HepG2 (cell line): ENCODE measurements at regions not wholly inside any gene's neighbourhood (a gene's known extent, or its start where the extent isn't known, plus 50 kb on each side); places are given as distances from the start of the nearest gene placed in this dataset.
A peak's percentile ranks its signal among the peaks of the same experiment; 100 is the strongest.

Source experiments
- CHD2 ChIP-seq: IDR thresholded peaks from 2 replicates; pipeline ENCODE4 v1.6.1; 2011; ENCODE audit warnings: low read depth, low read length, improper control_type of control experiment
- ELF1 ChIP-seq: sonication (generic); formaldehyde crosslinking; IDR thresholded peaks from 2 replicates; pipeline ENCODE4 v1.4.0; 2020; ENCODE audit warnings: missing genetic modification reagents
- GLMP ChIP-seq: sonication (generic); formaldehyde crosslinking; IDR thresholded peaks from 2 replicates; pipeline ENCODE4 v1.9.0; 2021; ENCODE audit warnings: missing genetic modification reagents, mild to moderate bottlenecking, borderline replicate concordance
- HDAC6 ChIP-seq: fragments of 200-600 bp; sonication (generic); IDR thresholded peaks from 2 replicates; pipeline ENCODE4 v1.7.0; 2017; ENCODE audit warnings: mild to moderate bottlenecking, antibody characterized with exemption, low read length, low read depth
- IKZF1 ChIP-seq: fragments of 450-650 bp; IDR thresholded peaks from 2 replicates; pipeline ENCODE4 v1.7.1; 2016
- KMT2A ChIP-seq: sonication (generic); formaldehyde crosslinking; IDR thresholded peaks from 2 replicates; pipeline ENCODE4 v1.4.0; 2020; ENCODE audit warnings: missing genetic modification reagents
- NPAS2 ChIP-seq: sonication (generic); formaldehyde crosslinking; IDR thresholded peaks from 2 replicates; pipeline ENCODE4 v1.8.0; 2022; ENCODE audit warnings: mild to moderate bottlenecking, missing genetic modification reagents, borderline replicate concordance
- NR1H2 ChIP-seq: sonication (generic); formaldehyde crosslinking; IDR thresholded peaks from 2 replicates; pipeline ENCODE4 v1.8.1; 2022; ENCODE audit warnings: low read depth, missing genetic modification reagents, borderline replicate concordance
- RFXAP ChIP-seq: sonication (generic); formaldehyde crosslinking; IDR thresholded peaks from 2 replicates; pipeline ENCODE4 v1.4.0; 2020; ENCODE audit warnings: missing genetic modification reagents, borderline replicate concordance
- RXRA ChIP-seq: sonication (generic); formaldehyde crosslinking; IDR thresholded peaks from 2 replicates; pipeline ENCODE4 v1.5.1; 2020; ENCODE audit warnings: missing genetic modification reagents
- RXRB ChIP-seq: IDR thresholded peaks from 2 replicates; pipeline ENCODE4 v1.6.1; 2016; ENCODE audit warnings: borderline replicate concordance, missing genetic modification reagents, missing compliant biosample characterization
- SMC3 ChIP-seq: IDR thresholded peaks from 2 replicates; pipeline ENCODE4 v1.6.1; 2011; ENCODE audit warnings: low read length, improper control_type of control experiment
- ZMYM4 ChIP-seq: sonication (generic); formaldehyde crosslinking; IDR thresholded peaks from 2 replicates; pipeline ENCODE4 v1.8.1; 2023; ENCODE audit warnings: mild to moderate bottlenecking, missing genetic modification reagents
- ZNF644 ChIP-seq: IDR thresholded peaks from 2 replicates; pipeline ENCODE4 v1.6.1; 2016; ENCODE audit warnings: low read depth
- ZNF83 ChIP-seq: sonication (generic); formaldehyde crosslinking; IDR thresholded peaks from 2 replicates; pipeline ENCODE4 v1.4.0; 2020; ENCODE audit warnings: missing genetic modification reagents, mild to moderate bottlenecking, borderline replicate concordance
- TF ChIP-seq, protein P1 (sequence below): sonication (generic); formaldehyde crosslinking; IDR thresholded peaks from 2 replicates; pipeline ENCODE4 v1.9.0; 2021; ENCODE audit warnings: missing genetic modification reagents, mild to moderate bottlenecking, borderline replicate concordance
- TF ChIP-seq, protein P2 (sequence below): sonication (generic); formaldehyde crosslinking; IDR thresholded peaks from 2 replicates; pipeline ENCODE4 v1.9.0; 2022; ENCODE audit warnings: missing genetic modification reagents, mild to moderate bottlenecking, borderline replicate concordance
- TF ChIP-seq, protein P3 (sequence below): sonication (generic); formaldehyde crosslinking; IDR thresholded peaks from 2 replicates; pipeline ENCODE4 v1.5.1; 2020; ENCODE audit warnings: missing genetic modification reagents, mild to moderate bottlenecking, borderline replicate concordance
- TF ChIP-seq, protein P4 (sequence below): sonication (generic); formaldehyde crosslinking; IDR thresholded peaks from 2 replicates; pipeline ENCODE4 v1.5.0; 2020; ENCODE audit warnings: mild to moderate bottlenecking, missing genetic modification reagents

DNA sequence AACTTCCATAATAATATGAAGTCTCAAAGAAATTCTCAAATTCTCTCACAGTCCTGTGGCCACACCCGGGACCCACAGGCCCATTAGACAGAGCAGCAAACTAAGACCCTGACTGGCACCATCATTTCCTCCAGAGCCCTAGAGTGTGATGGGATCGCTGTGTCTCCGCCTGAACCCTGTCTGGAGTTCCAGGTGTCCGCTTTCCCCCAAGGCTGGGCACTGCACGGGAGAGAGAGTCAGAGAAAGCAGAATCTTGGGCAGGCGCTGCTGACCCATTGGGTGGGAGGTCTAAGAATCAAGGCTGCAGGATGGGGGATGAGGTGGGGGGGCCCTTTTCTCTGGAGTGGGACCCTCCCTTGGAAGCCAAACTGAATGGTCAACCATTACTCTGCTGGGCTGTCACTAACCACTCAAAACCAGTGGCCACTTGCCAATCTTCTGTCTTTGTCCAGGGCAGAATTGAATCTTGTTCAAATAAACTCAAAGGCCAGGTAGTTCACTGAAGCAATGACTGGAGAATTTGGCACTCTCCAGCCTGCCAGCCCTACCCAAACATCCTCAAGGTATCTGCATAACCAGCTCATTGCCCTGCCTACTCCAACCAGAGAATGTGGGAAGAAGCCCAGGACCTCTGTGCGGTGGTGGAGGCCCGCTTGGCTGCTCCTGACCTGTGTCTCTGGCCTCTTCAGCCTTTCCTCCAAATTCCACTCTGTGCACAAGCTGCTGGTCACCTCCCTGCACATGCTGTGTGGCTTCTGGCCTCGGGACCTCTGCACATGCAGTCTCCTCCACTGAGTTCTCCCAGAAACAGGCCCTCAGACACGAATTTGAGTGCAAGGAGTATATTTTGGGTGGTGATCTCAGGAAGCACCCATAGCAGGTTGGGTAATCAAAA is 141.1 kb downstream of the CEBPB start (continued):
- TF ChIP-seq, protein P1, sequence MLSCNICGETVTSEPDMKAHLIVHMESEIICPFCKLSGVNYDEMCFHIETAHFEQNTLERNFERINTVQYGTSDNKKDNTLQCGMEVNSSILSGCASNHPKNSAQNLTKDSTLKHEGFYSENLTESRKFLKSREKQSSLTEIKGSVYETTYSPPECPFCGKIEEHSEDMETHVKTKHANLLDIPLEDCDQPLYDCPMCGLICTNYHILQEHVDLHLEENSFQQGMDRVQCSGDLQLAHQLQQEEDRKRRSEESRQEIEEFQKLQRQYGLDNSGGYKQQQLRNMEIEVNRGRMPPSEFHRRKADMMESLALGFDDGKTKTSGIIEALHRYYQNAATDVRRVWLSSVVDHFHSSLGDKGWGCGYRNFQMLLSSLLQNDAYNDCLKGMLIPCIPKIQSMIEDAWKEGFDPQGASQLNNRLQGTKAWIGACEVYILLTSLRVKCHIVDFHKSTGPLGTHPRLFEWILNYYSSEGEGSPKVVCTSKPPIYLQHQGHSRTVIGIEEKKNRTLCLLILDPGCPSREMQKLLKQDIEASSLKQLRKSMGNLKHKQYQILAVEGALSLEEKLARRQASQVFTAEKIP, result no peak
- TF ChIP-seq ZMYM4 (CRISPR knock-in tag), result 0 out of 2 replicates have a peak, but pooled peaks have one; percentile 38
- TF ChIP-seq ZNF644 (CRISPR knock-in tag), result peak; percentile 45; the same call in 1 of the 2 replicates
- TF ChIP-seq ZNF83 (CRISPR knock-in tag), result peak; percentile 29; the same call in 1 of the 2 replicates
- no peak; the same call in 1 of the 2 replicates for TF ChIP-seq RFXAP (CRISPR knock-in tag)
- no peak for TF ChIP-seq ELF1 (CRISPR knock-in tag)
- no peak for TF ChIP-seq HDAC6
- TF ChIP-seq RXRB (CRISPR knock-in tag), result no peak
- TF ChIP-seq IKZF1, result no peak
- no peak for TF ChIP-seq GLMP
- TF ChIP-seq, protein P2, sequence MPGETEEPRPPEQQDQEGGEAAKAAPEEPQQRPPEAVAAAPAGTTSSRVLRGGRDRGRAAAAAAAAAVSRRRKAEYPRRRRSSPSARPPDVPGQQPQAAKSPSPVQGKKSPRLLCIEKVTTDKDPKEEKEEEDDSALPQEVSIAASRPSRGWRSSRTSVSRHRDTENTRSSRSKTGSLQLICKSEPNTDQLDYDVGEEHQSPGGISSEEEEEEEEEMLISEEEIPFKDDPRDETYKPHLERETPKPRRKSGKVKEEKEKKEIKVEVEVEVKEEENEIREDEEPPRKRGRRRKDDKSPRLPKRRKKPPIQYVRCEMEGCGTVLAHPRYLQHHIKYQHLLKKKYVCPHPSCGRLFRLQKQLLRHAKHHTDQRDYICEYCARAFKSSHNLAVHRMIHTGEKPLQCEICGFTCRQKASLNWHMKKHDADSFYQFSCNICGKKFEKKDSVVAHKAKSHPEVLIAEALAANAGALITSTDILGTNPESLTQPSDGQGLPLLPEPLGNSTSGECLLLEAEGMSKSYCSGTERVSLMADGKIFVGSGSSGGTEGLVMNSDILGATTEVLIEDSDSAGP (CRISPR knock-in tag), result peak; percentile 39; the same call in 1 of the 2 replicates
- no peak for TF ChIP-seq SMC3
- TF ChIP-seq CHD2, result no peak
- TF ChIP-seq, protein P3, sequence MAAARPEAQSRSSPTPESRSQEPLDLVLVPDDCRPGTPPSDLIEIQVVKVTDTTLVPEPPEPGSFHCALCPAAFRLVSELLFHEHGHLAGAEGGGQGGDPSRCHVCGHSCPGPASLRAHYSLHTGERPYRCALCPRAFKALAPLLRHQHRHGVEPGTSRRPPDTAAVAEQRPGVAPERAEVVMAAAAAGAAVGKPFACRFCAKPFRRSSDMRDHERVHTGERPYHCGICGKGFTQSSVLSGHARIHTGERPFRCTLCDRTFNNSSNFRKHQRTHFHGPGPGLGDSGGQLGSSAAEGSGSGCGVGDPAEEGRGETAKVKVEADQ (CRISPR knock-in tag), result no peak
- TF ChIP-seq KMT2A, result no peak
- TF ChIP-seq, protein P4, sequence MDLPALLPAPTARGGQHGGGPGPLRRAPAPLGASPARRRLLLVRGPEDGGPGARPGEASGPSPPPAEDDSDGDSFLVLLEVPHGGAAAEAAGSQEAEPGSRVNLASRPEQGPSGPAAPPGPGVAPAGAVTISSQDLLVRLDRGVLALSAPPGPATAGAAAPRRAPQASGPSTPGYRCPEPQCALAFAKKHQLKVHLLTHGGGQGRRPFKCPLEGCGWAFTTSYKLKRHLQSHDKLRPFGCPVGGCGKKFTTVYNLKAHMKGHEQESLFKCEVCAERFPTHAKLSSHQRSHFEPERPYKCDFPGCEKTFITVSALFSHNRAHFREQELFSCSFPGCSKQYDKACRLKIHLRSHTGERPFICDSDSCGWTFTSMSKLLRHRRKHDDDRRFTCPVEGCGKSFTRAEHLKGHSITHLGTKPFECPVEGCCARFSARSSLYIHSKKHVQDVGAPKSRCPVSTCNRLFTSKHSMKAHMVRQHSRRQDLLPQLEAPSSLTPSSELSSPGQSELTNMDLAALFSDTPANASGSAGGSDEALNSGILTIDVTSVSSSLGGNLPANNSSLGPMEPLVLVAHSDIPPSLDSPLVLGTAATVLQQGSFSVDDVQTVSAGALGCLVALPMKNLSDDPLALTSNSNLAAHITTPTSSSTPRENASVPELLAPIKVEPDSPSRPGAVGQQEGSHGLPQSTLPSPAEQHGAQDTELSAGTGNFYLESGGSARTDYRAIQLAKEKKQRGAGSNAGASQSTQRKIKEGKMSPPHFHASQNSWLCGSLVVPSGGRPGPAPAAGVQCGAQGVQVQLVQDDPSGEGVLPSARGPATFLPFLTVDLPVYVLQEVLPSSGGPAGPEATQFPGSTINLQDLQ, result 0 out of 2 replicates have a peak, but pooled peaks have one; percentile 21
- no peak for TF ChIP-seq NR1H2 (CRISPR knock-in tag)
- peak; percentile 16; the same call in 1 of the 2 replicates for TF ChIP-seq RXRA (CRISPR knock-in tag)
- no peak for TF ChIP-seq NPAS2 (CRISPR knock-in tag)
